ENCODE measurements at regions not wholly inside any gene's neighbourhood (a gene's known extent, or its start where the extent isn't known, plus 50 kb on each side); places are given as distances from the start of the nearest gene placed in this dataset.

DNA sequence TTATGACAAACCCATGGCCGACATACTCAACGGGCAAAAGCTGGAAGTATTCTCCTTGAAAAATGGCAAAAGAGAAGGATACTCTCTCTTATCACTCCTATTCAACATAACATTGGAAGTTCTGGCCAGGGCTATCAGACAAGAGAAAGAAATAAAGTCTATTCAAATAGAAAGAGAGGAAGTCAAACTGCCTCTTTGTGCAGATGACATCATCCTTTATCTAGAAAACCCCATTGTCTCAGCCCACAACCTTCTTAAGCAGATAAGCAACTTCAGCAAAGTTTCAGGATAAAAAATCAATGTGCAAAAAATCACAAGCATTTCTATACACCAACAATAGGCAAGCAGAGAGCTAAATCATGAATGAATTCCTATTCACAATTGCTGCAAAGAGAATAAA, 1799.9 kb upstream of the ACO1 start:
- CTCF ChIA-PET: no interaction called here
- no peak overlapping the region for H3K27ac ChIP-seq (ENCODE audit: low read length)
- no peaks in the 10 kb centered on the region for H3K4me1 ChIP-seq (ENCODE audit: control insufficient read depth, insufficient read depth, low read length)
- POLR2A ChIA-PET: no interaction called here
- BruUV-seq (replicated peaks): no TSS peak
- H3K27me3 ChIP-seq (ENCODE audit: control insufficient read depth, insufficient read depth, low read length): no peaks in the 10 kb centered on the region
- in situ Hi-C loops (cut with HindIII; ENCODE audit: low pct_unique_long_range_greater_than_20kb, low sequenced_read_pairs): no loop called here
- intact Hi-C loops (cut with micrococcal nuclease; ENCODE audit: unreplicated experiment): no loop called here
- no peaks in the 10 kb centered on the region for H3K36me3 ChIP-seq (ENCODE audit: control insufficient read depth, insufficient read depth, low read length)
- no peak for TF ChIP-seq SIN3A (IDR thresholded peaks at IDR 0.05; ENCODE audit: borderline replicate concordance, insufficient read depth, low read depth, low read length)
- peaks cover 4% of the 10 kb centered on the region; the same call in 1 of the 2 replicates for H3K9me3 ChIP-seq (ENCODE audit: control insufficient read depth, insufficient read depth, low read depth, low read length)
- no peak overlapping the region for H3K4me3 ChIP-seq (ENCODE audit: low read depth in 2 of 2, low read length in 2 of 2)
- no peak for ATAC-seq
- DNase-seq (ENCODE audit: low read depth, low spot score): no peak

DNA sequence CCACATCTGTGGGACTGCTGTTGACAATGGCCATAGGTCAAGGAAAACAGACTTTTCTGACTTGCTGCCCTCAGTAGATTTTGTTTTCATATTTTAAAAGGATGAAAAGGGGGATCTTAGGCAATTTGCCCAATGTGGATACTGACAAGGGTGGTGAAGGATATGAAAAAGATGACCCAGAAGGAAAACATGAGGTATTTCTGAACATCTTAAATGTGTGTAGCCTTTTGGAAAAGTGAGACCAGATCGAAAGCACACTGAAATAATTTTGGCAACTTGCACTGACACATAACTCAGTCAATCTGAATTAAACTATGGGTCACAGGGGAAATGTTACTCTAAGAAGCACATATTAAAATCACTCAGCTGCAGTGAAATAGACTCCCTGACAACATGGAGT, 1793.0 kb upstream of the ACO1 start:
- ATAC-seq: no peak
- POLR2A ChIA-PET: no interaction called here
- no peak for DNase-seq (ENCODE audit: low read depth, low spot score)
- Histone ChIP-seq H3K27me3 (ENCODE audit: control insufficient read depth, insufficient read depth, low read length) (no peaks in the 10 kb centered on the region), H3K36me3 (ENCODE audit: control insufficient read depth, insufficient read depth, low read length) (no peaks in the 10 kb centered on the region), H3K4me1 (ENCODE audit: control insufficient read depth, insufficient read depth, low read length) (no peaks in the 10 kb centered on the region), H3K4me3 (ENCODE audit: low read depth in 2 of 2, low read length in 2 of 2) (no peak overlapping the region), H3K9me3 (ENCODE audit: control insufficient read depth, insufficient read depth, low read depth, low read length) (no peaks in the 10 kb centered on the region), H3K27ac (ENCODE audit: low read length) (no peak overlapping the region)
- intact Hi-C loops (cut with micrococcal nuclease; ENCODE audit: unreplicated experiment): no loop called here
- in situ Hi-C loops (cut with HindIII; ENCODE audit: low pct_unique_long_range_greater_than_20kb, low sequenced_read_pairs): no loop called here
- CTCF ChIA-PET: no interaction called here
- no TSS peak for BruUV-seq (replicated peaks)
- no peak for TF ChIP-seq POLR2AphosphoS5 (IDR thresholded peaks at IDR 0.05; ENCODE audit: low read depth, low read length)
- TF ChIP-seq SIN3A (IDR thresholded peaks at IDR 0.05; ENCODE audit: borderline replicate concordance, insufficient read depth, low read depth, low read length): no peak
- TF ChIP-seq, protein P1, sequence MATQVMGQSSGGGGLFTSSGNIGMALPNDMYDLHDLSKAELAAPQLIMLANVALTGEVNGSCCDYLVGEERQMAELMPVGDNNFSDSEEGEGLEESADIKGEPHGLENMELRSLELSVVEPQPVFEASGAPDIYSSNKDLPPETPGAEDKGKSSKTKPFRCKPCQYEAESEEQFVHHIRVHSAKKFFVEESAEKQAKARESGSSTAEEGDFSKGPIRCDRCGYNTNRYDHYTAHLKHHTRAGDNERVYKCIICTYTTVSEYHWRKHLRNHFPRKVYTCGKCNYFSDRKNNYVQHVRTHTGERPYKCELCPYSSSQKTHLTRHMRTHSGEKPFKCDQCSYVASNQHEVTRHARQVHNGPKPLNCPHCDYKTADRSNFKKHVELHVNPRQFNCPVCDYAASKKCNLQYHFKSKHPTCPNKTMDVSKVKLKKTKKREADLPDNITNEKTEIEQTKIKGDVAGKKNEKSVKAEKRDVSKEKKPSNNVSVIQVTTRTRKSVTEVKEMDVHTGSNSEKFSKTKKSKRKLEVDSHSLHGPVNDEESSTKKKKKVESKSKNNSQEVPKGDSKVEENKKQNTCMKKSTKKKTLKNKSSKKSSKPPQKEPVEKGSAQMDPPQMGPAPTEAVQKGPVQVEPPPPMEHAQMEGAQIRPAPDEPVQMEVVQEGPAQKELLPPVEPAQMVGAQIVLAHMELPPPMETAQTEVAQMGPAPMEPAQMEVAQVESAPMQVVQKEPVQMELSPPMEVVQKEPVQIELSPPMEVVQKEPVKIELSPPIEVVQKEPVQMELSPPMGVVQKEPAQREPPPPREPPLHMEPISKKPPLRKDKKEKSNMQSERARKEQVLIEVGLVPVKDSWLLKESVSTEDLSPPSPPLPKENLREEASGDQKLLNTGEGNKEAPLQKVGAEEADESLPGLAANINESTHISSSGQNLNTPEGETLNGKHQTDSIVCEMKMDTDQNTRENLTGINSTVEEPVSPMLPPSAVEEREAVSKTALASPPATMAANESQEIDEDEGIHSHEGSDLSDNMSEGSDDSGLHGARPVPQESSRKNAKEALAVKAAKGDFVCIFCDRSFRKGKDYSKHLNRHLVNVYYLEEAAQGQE (IDR thresholded peaks at IDR 0.05; ENCODE audit: insufficient read depth in 1 of 2, low read depth in 2 of 2, low read length in 1 of 2): no peak
- TF ChIP-seq, protein P2, sequence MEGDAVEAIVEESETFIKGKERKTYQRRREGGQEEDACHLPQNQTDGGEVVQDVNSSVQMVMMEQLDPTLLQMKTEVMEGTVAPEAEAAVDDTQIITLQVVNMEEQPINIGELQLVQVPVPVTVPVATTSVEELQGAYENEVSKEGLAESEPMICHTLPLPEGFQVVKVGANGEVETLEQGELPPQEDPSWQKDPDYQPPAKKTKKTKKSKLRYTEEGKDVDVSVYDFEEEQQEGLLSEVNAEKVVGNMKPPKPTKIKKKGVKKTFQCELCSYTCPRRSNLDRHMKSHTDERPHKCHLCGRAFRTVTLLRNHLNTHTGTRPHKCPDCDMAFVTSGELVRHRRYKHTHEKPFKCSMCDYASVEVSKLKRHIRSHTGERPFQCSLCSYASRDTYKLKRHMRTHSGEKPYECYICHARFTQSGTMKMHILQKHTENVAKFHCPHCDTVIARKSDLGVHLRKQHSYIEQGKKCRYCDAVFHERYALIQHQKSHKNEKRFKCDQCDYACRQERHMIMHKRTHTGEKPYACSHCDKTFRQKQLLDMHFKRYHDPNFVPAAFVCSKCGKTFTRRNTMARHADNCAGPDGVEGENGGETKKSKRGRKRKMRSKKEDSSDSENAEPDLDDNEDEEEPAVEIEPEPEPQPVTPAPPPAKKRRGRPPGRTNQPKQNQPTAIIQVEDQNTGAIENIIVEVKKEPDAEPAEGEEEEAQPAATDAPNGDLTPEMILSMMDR (IDR thresholded peaks at IDR 0.05): no peak
- TF ChIP-seq TCF7L2 (IDR thresholded peaks at IDR 0.05; ENCODE audit: low read depth, low read length): no peak

DNA sequence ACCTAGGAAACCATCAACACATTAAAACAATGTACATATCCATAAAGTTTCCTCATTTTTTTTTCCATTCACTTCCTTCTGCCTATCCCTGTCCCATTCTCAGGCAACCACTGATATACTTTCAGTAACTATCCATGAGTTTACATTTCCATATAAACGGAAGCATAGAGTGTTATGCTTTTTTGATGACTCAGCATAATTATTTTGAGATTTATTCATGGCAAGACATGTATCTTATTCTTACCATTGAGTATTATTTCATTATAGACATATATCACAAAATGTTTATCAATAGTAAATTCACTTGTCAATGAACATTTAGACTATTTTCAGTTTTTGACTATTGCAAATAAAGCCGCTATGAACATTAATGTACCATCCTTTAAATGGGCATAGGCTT, 1786.8 kb upstream of the ACO1 start:
- H3K9me3 ChIP-seq (ENCODE audit: control insufficient read depth, insufficient read depth, low read depth, low read length): no peaks in the 10 kb centered on the region
- ChIA-PET CTCF (no interaction called here), POLR2A (no interaction called here)
- H3K4me3 ChIP-seq (ENCODE audit: low read depth in 2 of 2, low read length in 2 of 2): no peak overlapping the region
- H3K4me1 ChIP-seq (ENCODE audit: control insufficient read depth, insufficient read depth, low read length): no peaks in the 10 kb centered on the region
- intact Hi-C loops (cut with micrococcal nuclease; ENCODE audit: unreplicated experiment): no loop called here
- H3K27me3 ChIP-seq (ENCODE audit: control insufficient read depth, insufficient read depth, low read length): no peaks in the 10 kb centered on the region
- TF ChIP-seq, protein P1 (IDR thresholded peaks at IDR 0.05; ENCODE audit: insufficient read depth in 1 of 2, low read depth in 2 of 2, low read length in 1 of 2): no peak
- no peaks in the 10 kb centered on the region for H3K36me3 ChIP-seq (ENCODE audit: control insufficient read depth, insufficient read depth, low read length)
- no TSS peak for BruUV-seq (replicated peaks)
- ATAC-seq: no peak
- in situ Hi-C loops (cut with HindIII; ENCODE audit: low pct_unique_long_range_greater_than_20kb, low sequenced_read_pairs): no loop called here
- no peak overlapping the region for H3K27ac ChIP-seq (ENCODE audit: low read length)
- DNase-seq (ENCODE audit: low read depth, low spot score): no peak
